ENCODE measurements at regions not wholly inside any gene's neighbourhood (a gene's known extent, or its start where the extent isn't known, plus 50 kb on each side); places are given as distances from the start of the nearest gene placed in this dataset.

GRCh38 chr2:221169724-221170123 is 402.4 kb downstream of the EPHA4 start (continued):
- no peak for TF ChIP-seq SMAD4 (CRISPR knock-in tag; conservative IDR thresholded peaks at IDR 0.05)
- no peak for TF ChIP-seq NONO (IDR thresholded peaks at IDR 0.05; ENCODE audit: low read depth in 2 of 2, low read length in 1 of 2)
- no peak for TF ChIP-seq DDX20 (tag; IDR thresholded peaks at IDR 0.05; ENCODE audit: low read depth)
- TF ChIP-seq MED1 (CRISPR knock-in tag; IDR thresholded peaks at IDR 0.05; ENCODE audit: borderline replicate concordance) = no peak
- TF ChIP-seq ZNF609 (CRISPR knock-in tag; IDR thresholded peaks at IDR 0.05; ENCODE audit: borderline replicate concordance) = no peak
- no peak for TF ChIP-seq FOS (IDR thresholded peaks at IDR 0.05; ENCODE audit: extremely low read depth, insufficient read length)

GRCh38 chr2:221170548-221170947 is 401.6 kb downstream of the EPHA4 start:
- DNase-seq (ENCODE audit: extremely low read depth in 1 of 4, low spot score in 3 of 4) = no peak
- H4K20me1 ChIP-seq (replicated peaks; ENCODE audit: control insufficient read depth, insufficient read depth, low read length) = no peaks in the 10 kb centered on the region
- H3K79me2 ChIP-seq (ENCODE audit: control insufficient read depth, insufficient read depth, low read length) = no peaks in the 10 kb centered on the region
- H3K9ac ChIP-seq (ENCODE audit: insufficient read depth in 1 of 2, low read depth in 2 of 2, low read length in 2 of 2) = no peak overlapping the region
- H3K4me1 ChIP-seq (replicated peaks in 1 of 2; ENCODE audit: control insufficient read depth in 2 of 2, insufficient read depth in 2 of 2, low read length in 2 of 2) = no peaks in the 10 kb centered on the region
- no TSS peak for BruUV-seq (replicated peaks)
- H3K9me3 ChIP-seq (replicated peaks; ENCODE audit: control insufficient read depth, insufficient read depth, low read depth, low read length) = no peaks in the 10 kb centered on the region
- no peak for FAIRE-seq
- 0% methylated on average over 1 of the region's 1 CpG for WGBS (ENCODE audit: insufficient coverage, low coverage, missing lambda C conversion rate)
- in situ Hi-C loops (cut with MboI) (no loop called here), intact Hi-C loops (cut with micrococcal nuclease) (no loop called here)
- H3K27ac ChIP-seq (ENCODE audit: extremely low read depth, low read depth, low read length) = no peak overlapping the region
- H3K27me3 ChIP-seq (ENCODE audit: control insufficient read depth in 2 of 2, insufficient read depth in 2 of 2, low read length in 2 of 2) = no peaks in the 10 kb centered on the region
- H3K36me3 ChIP-seq (ENCODE audit: control insufficient read depth, insufficient read depth, low read length) = no peaks in the 10 kb centered on the region
- TF ChIP-seq TBP (optimal IDR thresholded peaks at IDR 0.05; ENCODE audit: low read depth, low read length) (no peak), RBM15 (IDR thresholded peaks at IDR 0.05; ENCODE audit: insufficient read depth, low read length) (no peak), ATF1 (CRISPR knock-in tag; IDR thresholded peaks at IDR 0.05) (no peak), ATF1 (tag; IDR thresholded peaks at IDR 0.05) (no peak), ZBTB1 (CRISPR knock-in tag; IDR thresholded peaks at IDR 0.05; ENCODE audit: borderline replicate concordance, low read depth) (no peak), FOXJ2 (tag; IDR thresholded peaks at IDR 0.05) (no peak), FOSL1 (tag; conservative IDR thresholded peaks at IDR 0.05) (no peak), SFPQ (IDR thresholded peaks at IDR 0.05; ENCODE audit: low read depth, low read length) (no peak)
- H3K4me2 ChIP-seq (ENCODE audit: insufficient read depth, low read length) = no peak overlapping the region
- H3K4me3 ChIP-seq = no peak overlapping the region
- POLR2A ChIA-PET = no interaction called here
- H2AFZ ChIP-seq (ENCODE audit: low read depth, low read length) = no peak overlapping the region
- CTCF ChIA-PET (ENCODE audit: low intra/inter-chr PET ratio) = no interaction called here
- H3K9me1 ChIP-seq (ENCODE audit: control insufficient read depth, insufficient read depth, low read length) = no peaks in the 10 kb centered on the region
- no peak for ATAC-seq

Measured in K562 (cell line).